Loucy (cell line): ENCODE measurements at regions not wholly inside any gene's neighbourhood (a gene's known extent, or its start where the extent isn't known, plus 50 kb on each side); places are given as distances from the start of the nearest gene placed in this dataset.

ENCODE experiments used
- H2AFZ ChIP-seq: fragments of 200-600 bp; sonication (generic); 2 replicates; pipeline ENCODE4 v1.6.0; 2016; ENCODE audit warnings: antibody characterized with exemption, mild to moderate bottlenecking, low read length, moderate library complexity
- H3F3A ChIP-seq: fragments of 200-600 bp; 2 replicates; pipeline ENCODE4 v1.6.0; 2016; ENCODE audit warnings: antibody characterized with exemption, low read depth, mild to moderate bottlenecking
- H3K27me3 ChIP-seq: fragments of 200-600 bp; sonication (generic); 2 replicates; pipeline ENCODE4 v1.6.1; 2014; ENCODE audit warnings: low read length, mild to moderate bottlenecking; ENCODE audit not compliant: insufficient read depth, poor library complexity, severe bottlenecking
- H3K36me3 ChIP-seq: fragments of 200-600 bp; sonication (generic); 2 replicates; pipeline ENCODE4 v1.6.1; 2016; ENCODE audit warnings: low read length; ENCODE audit not compliant: insufficient read depth
- H3K4me1 ChIP-seq: fragments of 200-600 bp; sonication (generic); 2 replicates; pipeline ENCODE4 v1.5.1; 2014; ENCODE audit warnings: low read length, mild to moderate bottlenecking; ENCODE audit not compliant: insufficient read depth, poor library complexity, severe bottlenecking
- H3K4me2 ChIP-seq: fragments of 200-600 bp; sonication (generic); 2 replicates; pipeline ENCODE4 v1.6.0; 2014; ENCODE audit warnings: antibody characterized with exemption, low read length, low read depth, mild to moderate bottlenecking; ENCODE audit not compliant: poor library complexity, severe bottlenecking
- H3K4me3 ChIP-seq: fragments of 200-600 bp; sonication (generic); 2 replicates; pipeline ENCODE4 v1.5.1; 2014; ENCODE audit warnings: low read length, mild to moderate bottlenecking, mixed read lengths; ENCODE audit not compliant: poor library complexity, severe bottlenecking
- H3K79me2 ChIP-seq: fragments of 200-600 bp; sonication (generic); 2 replicates; pipeline ENCODE4 v1.6.1; 2014; ENCODE audit warnings: low read length; ENCODE audit not compliant: insufficient read depth
- H3K9ac ChIP-seq: fragments of 200-600 bp; sonication (generic); 2 replicates; pipeline ENCODE4 v1.6.0; 2014; ENCODE audit warnings: mild to moderate bottlenecking, low read depth, low read length, moderate library complexity; ENCODE audit not compliant: poor library complexity, severe bottlenecking
- H3K9me2 ChIP-seq: fragments of 200-600 bp; sonication (generic); replicated peaks from 2 replicates; pipeline ENCODE4 v1.6.1; 2016; ENCODE audit warnings: low read depth, low read length, mixed read lengths
- H3K9me3 ChIP-seq: fragments of 200-600 bp; sonication (generic); 2 replicates; pipeline ENCODE4 v1.6.1; 2014; ENCODE audit warnings: mild to moderate bottlenecking, antibody characterized with exemption, low read length, low read depth; ENCODE audit not compliant: insufficient read depth
- H4K20me1 ChIP-seq: fragments of 200-600 bp; sonication (generic); 2 replicates; pipeline ENCODE4 v1.6.0; 2014; ENCODE audit warnings: antibody characterized with exemption, low read length, mild to moderate bottlenecking; ENCODE audit not compliant: insufficient read depth, poor library complexity, severe bottlenecking
- EZH2phosphoT487 ChIP-seq: fragments of 200-600 bp; IDR thresholded peaks from 2 replicates; pipeline ENCODE4 v1.6.1; 2018; ENCODE audit warnings: antibody characterized with exemption, mild to moderate bottlenecking, moderate library complexity, borderline replicate concordance
- TF ChIP-seq, protein P1 (sequence below): fragments of 200-600 bp; sonication (generic); conservative IDR thresholded peaks from 2 replicates; pipeline ENCODE4 v1.5.1; 2014; ENCODE audit warnings: mild to moderate bottlenecking, antibody characterized with exemption, low read length

DNA sequence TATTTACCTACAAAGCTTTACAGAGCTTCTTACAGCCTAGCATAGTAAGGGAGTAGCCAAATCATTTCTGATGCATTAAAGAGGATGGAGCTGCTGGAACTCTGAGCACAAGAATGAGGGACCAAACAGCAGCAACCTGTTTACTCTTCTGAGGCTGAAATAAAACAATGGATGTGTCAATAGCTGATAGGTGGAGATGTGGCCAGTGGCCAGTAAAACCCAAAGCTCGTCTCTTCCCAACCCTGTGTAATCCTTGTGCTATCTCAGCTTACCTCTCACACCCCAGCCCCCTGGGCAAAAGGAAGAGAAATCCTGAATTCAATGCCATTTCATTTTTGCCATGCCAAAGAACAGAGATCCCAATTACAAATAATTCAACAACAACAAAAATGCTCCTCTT is 446.7 kb upstream of the SMIM31 start:
- H3K4me2 ChIP-seq: no peak overlapping the region
- no peaks in the 10 kb centered on the region for H3K27me3 ChIP-seq
- TF ChIP-seq, protein P1, sequence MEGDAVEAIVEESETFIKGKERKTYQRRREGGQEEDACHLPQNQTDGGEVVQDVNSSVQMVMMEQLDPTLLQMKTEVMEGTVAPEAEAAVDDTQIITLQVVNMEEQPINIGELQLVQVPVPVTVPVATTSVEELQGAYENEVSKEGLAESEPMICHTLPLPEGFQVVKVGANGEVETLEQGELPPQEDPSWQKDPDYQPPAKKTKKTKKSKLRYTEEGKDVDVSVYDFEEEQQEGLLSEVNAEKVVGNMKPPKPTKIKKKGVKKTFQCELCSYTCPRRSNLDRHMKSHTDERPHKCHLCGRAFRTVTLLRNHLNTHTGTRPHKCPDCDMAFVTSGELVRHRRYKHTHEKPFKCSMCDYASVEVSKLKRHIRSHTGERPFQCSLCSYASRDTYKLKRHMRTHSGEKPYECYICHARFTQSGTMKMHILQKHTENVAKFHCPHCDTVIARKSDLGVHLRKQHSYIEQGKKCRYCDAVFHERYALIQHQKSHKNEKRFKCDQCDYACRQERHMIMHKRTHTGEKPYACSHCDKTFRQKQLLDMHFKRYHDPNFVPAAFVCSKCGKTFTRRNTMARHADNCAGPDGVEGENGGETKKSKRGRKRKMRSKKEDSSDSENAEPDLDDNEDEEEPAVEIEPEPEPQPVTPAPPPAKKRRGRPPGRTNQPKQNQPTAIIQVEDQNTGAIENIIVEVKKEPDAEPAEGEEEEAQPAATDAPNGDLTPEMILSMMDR: no peak
- no peak for TF ChIP-seq EZH2phosphoT487
- H2AFZ ChIP-seq: no peak overlapping the region
- no peaks in the 10 kb centered on the region for H3F3A ChIP-seq
- no peaks in the 10 kb centered on the region for H4K20me1 ChIP-seq
- H3K9me3 ChIP-seq: no peaks in the 10 kb centered on the region
- no peak overlapping the region for H3K4me3 ChIP-seq
- no peaks in the 10 kb centered on the region for H3K4me1 ChIP-seq
- H3K9me2 ChIP-seq: no peaks in the 10 kb centered on the region
- H3K9ac ChIP-seq: no peak overlapping the region
- no peaks in the 10 kb centered on the region for H3K36me3 ChIP-seq
- no peaks in the 10 kb centered on the region for H3K79me2 ChIP-seq

DNA sequence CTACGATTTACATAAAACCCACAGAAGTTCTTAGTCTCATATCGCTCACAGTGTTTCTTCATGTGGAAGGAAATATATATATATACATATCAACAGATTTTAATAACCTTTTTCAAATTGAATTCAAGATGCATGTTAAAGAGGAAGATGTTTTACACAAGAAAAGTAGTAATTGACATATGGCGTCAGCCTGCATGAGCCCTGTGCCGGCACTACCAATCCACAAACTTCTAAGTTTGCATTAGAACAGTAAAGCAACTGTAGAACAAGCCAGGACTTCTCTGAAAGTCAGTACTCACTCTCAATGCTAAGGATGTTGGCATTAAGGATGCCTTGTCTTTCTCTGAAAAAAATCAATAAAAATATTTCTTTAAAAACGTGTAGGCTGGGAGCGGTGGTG is 441.3 kb upstream of the SMIM31 start:
- no peaks in the 10 kb centered on the region for H3F3A ChIP-seq
- no peak overlapping the region for H3K9ac ChIP-seq
- H3K36me3 ChIP-seq: no peaks in the 10 kb centered on the region
- H3K27me3 ChIP-seq: no peaks in the 10 kb centered on the region
- no peaks in the 10 kb centered on the region for H3K9me3 ChIP-seq
- H3K9me2 ChIP-seq: no peaks in the 10 kb centered on the region
- no peak overlapping the region for H2AFZ ChIP-seq
- TF ChIP-seq EZH2phosphoT487: no peak
- TF ChIP-seq, protein P1: no peak
- no peaks in the 10 kb centered on the region for H3K79me2 ChIP-seq
- H3K4me2 ChIP-seq: no peak overlapping the region
- no peaks in the 10 kb centered on the region for H3K4me1 ChIP-seq
- H3K4me3 ChIP-seq: no peak overlapping the region
- H4K20me1 ChIP-seq: no peaks in the 10 kb centered on the region

DNA sequence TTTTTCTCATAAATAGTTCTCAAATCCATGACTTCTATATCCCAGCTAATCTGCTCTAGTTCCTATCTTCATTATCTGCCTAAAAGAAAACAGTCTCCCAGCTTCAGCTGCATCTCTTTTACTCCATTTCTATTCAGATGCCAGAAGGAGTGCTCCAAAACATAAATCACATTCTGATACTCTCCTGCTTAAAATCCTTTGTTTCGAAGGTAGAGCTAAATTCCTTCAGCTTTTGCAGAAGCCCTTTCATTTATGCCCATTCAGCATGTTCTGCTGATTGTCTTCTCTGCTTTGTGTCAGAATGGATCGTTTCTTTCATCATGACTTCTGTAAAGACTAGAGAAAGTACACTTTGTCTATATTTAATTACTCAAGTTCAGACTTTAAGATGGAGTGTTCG is 440.1 kb upstream of the SMIM31 start:
- Histone ChIP-seq H3K9me3 (no peaks in the 10 kb centered on the region), H4K20me1 (no peaks in the 10 kb centered on the region), H3F3A (no peaks in the 10 kb centered on the region), H3K4me1 (no peaks in the 10 kb centered on the region), H2AFZ (no peak overlapping the region), H3K9me2 (no peaks in the 10 kb centered on the region), H3K4me2 (no peak overlapping the region), H3K36me3 (no peaks in the 10 kb centered on the region), H3K79me2 (no peaks in the 10 kb centered on the region), H3K4me3 (no peak overlapping the region), H3K27me3 (no peaks in the 10 kb centered on the region), H3K9ac (no peak overlapping the region)
- TF ChIP-seq, protein P1: no peak
- TF ChIP-seq EZH2phosphoT487: no peak
